Trophoblast cell (in vitro differentiated cells and primary cell): ENCODE measurements at regions not wholly inside any gene's neighbourhood (a gene's known extent, or its start where the extent isn't known, plus 50 kb on each side); places are given as distances from the start of the nearest gene placed in this dataset.

ENCODE experiments used
- DNase-seq, 2 donors: peaks; one replicate each; pipeline ENCODE4 v3.0.0-alpha.2; 2016
- H2AFZ ChIP-seq: 2 replicates; pipeline ENCODE4 v1.6.1; 2013; ENCODE audit warnings: low read length, moderate library complexity, mild to moderate bottlenecking; ENCODE audit not compliant: insufficient read depth, poor library complexity
- H2AK5ac ChIP-seq: 2 replicates; pipeline ENCODE4 v1.6.1; 2013; ENCODE audit warnings: mild to moderate bottlenecking, low read length
- H2BK120ac ChIP-seq: 2 replicates; pipeline ENCODE4 v1.6.1; 2013; ENCODE audit warnings: low read length, mild to moderate bottlenecking, moderate library complexity; ENCODE audit not compliant: insufficient read depth, poor library complexity
- H2BK12ac ChIP-seq: 2 replicates; pipeline ENCODE4 v1.6.1; 2013; ENCODE audit warnings: mild to moderate bottlenecking, low read length, moderate library complexity
- H2BK5ac ChIP-seq: 2 replicates; pipeline ENCODE4 v1.6.1; 2013; ENCODE audit warnings: low read length, low read depth, moderate library complexity, mild to moderate bottlenecking; ENCODE audit not compliant: poor library complexity
- H3K14ac ChIP-seq: 2 replicates; pipeline ENCODE4 v1.6.1; 2013; ENCODE audit warnings: mild to moderate bottlenecking, low read length
- H3K18ac ChIP-seq: 2 replicates; pipeline ENCODE4 v1.6.1; 2013; ENCODE audit warnings: mild to moderate bottlenecking, low read length
- H3K23ac ChIP-seq: 2 replicates; pipeline ENCODE4 v1.6.1; 2013; ENCODE audit warnings: low read length
- H3K27ac ChIP-seq: 2 replicates; pipeline ENCODE4 v1.5.1; 2013; ENCODE audit warnings: low read depth, mild to moderate bottlenecking, inconsistent platforms, low read length, moderate library complexity
- H3K27me3 ChIP-seq: 2 replicates; pipeline ENCODE4 v1.6.1; 2013; ENCODE audit warnings: inconsistent platforms, mild to moderate bottlenecking, low read length, moderate library complexity; ENCODE audit not compliant: insufficient read depth
- H3K36me3 ChIP-seq, 2 experiments: 1 replicate in 1 of 2; 2 replicates in 1 of 2; pipeline ENCODE4 v1.6.1; 2013; ENCODE audit warnings: low read length in 2 of 2, mild to moderate bottlenecking in 2 of 2, moderate library complexity in 1 of 2; ENCODE audit not compliant: insufficient read depth in 2 of 2, control insufficient read depth in 1 of 2
- H3K4ac ChIP-seq: 2 replicates; pipeline ENCODE4 v1.6.1; 2013; ENCODE audit warnings: low read depth, mild to moderate bottlenecking, low read length, moderate library complexity
- H3K4me1 ChIP-seq, 2 experiments: 1 replicate in 1 of 2; 2 replicates in 1 of 2; pipeline ENCODE4 v1.6.1; 2013; ENCODE audit warnings: low read length in 2 of 2, mild to moderate bottlenecking in 2 of 2, moderate library complexity in 1 of 2; ENCODE audit not compliant: insufficient read depth in 2 of 2, control insufficient read depth in 1 of 2
- H3K4me2 ChIP-seq: 2 replicates; pipeline ENCODE4 v1.6.1; 2013; ENCODE audit warnings: inconsistent platforms, mild to moderate bottlenecking, low read length, moderate library complexity
- H3K4me3 ChIP-seq: 2 replicates; pipeline ENCODE4 v1.5.1; 2013; ENCODE audit warnings: mild to moderate bottlenecking, low read depth, low read length, inconsistent platforms
- H3K79me1 ChIP-seq: one replicate; pipeline ENCODE4 v1.6.1; 2013; ENCODE audit warnings: low read length
- H3K79me2 ChIP-seq: 2 replicates; pipeline ENCODE4 v1.6.1; 2013; ENCODE audit warnings: low read length, mild to moderate bottlenecking; ENCODE audit not compliant: control insufficient read depth, insufficient read depth, poor library complexity
- H3K9ac ChIP-seq: 2 replicates; pipeline ENCODE4 v1.6.1; 2013; ENCODE audit warnings: mild to moderate bottlenecking, low read length
- H3K9me3 ChIP-seq: 2 replicates; pipeline ENCODE4 v1.6.1; 2013; ENCODE audit warnings: low read depth, mild to moderate bottlenecking, control low read depth, inconsistent platforms, low read length; ENCODE audit not compliant: insufficient read depth
- H4K12ac ChIP-seq: 2 replicates; pipeline ENCODE4 v1.6.1; 2013; ENCODE audit warnings: low read depth, mild to moderate bottlenecking, low read length, moderate library complexity
- H4K8ac ChIP-seq: 2 replicates; pipeline ENCODE4 v1.6.1; 2013; ENCODE audit warnings: low read depth, mild to moderate bottlenecking, low read length, moderate library complexity
- H4K91ac ChIP-seq: one replicate; pipeline ENCODE4 v1.6.1; 2013; ENCODE audit warnings: low read depth, mild to moderate bottlenecking, low read length, moderate library complexity
- WGBS: extraction: QIAGEN DNeasy Blood & Tissue Kit; methylation state at CpG from one replicate; pipeline ENCODE4 v1.1.7; 2013; ENCODE audit warnings: missing lambda C conversion rate; ENCODE audit not compliant: insufficient read length, insufficient coverage; ENCODE audit errors: extremely low coverage; 5-methylcytosine and 5-hydroxymethylcytosine counted together

- Histone ChIP-seq H4K91ac (no peak overlapping the region), H3K79me1 (no peaks in the 10 kb centered on the region)
Measured at GRCh38 chr13:84802073-84802472, 919.8 kb upstream of the SLITRK1 start.

GRCh38 chr13:84784443-84785153, 902.3 kb upstream of the SLITRK1 start:
- H4K91ac ChIP-seq = no peak overlapping the region
- H3K4me1 ChIP-seq = no peaks in the 10 kb centered on the region
- no peak overlapping the region for H3K4ac ChIP-seq
- no peak overlapping the region for H2BK12ac ChIP-seq
- no peak overlapping the region for H3K4me3 ChIP-seq
- H3K79me2 ChIP-seq = no peaks in the 10 kb centered on the region
- H2BK5ac ChIP-seq = no peak overlapping the region
- H3K79me1 ChIP-seq = no peaks in the 10 kb centered on the region
- no peak overlapping the region for H3K27ac ChIP-seq
- H3K36me3 ChIP-seq = no peaks in the 10 kb centered on the region
- no peak overlapping the region for H2BK120ac ChIP-seq
- DNase-seq = no peak
- H4K12ac ChIP-seq = no peak overlapping the region
- H4K8ac ChIP-seq = no peak overlapping the region
- H3K18ac ChIP-seq = no peak overlapping the region
- H3K14ac ChIP-seq = no peak overlapping the region
- no peaks in the 10 kb centered on the region for H3K9me3 ChIP-seq
- H3K4me2 ChIP-seq = no peak overlapping the region
- H2AFZ ChIP-seq = no peak overlapping the region
- no CpG with 5 or more reads among the region's 1 CpG for WGBS
- H3K9ac ChIP-seq = no peak overlapping the region
- no peak overlapping the region for H2AK5ac ChIP-seq
- H3K27me3 ChIP-seq = no peaks in the 10 kb centered on the region
- no peak overlapping the region for H3K23ac ChIP-seq

More at GRCh38 chr13:84802073-84802472, 919.8 kb upstream of the SLITRK1 start:
- Histone ChIP-seq H3K4me3 (no peak overlapping the region), H4K12ac (no peak overlapping the region), H3K9me3 (no peaks in the 10 kb centered on the region), H4K8ac (no peak overlapping the region), H3K79me2 (no peaks in the 10 kb centered on the region), H3K18ac (no peak overlapping the region), H3K14ac (no peak overlapping the region), H2AFZ (no peak overlapping the region), H3K27ac (no peak overlapping the region), H2BK120ac (no peak overlapping the region), H2AK5ac (no peak overlapping the region), H3K4ac (no peak overlapping the region), H3K36me3 (no peaks in the 10 kb centered on the region), H3K4me2 (no peak overlapping the region), H3K9ac (no peak overlapping the region), H3K4me1 (no peaks in the 10 kb centered on the region), H3K27me3 (no peaks in the 10 kb centered on the region), H2BK5ac (no peak overlapping the region), H3K23ac (no peak overlapping the region), H2BK12ac (no peak overlapping the region)
- DNase-seq = no peak

GRCh38 chr13:84777316-84777715, 895.0 kb upstream of the SLITRK1 start:
- Histone ChIP-seq H3K79me1 (no peaks in the 10 kb centered on the region), H2BK12ac (no peak overlapping the region), H3K27ac (no peak overlapping the region), H3K9ac (no peak overlapping the region), H2BK5ac (no peak overlapping the region), H3K4ac (no peak overlapping the region), H3K4me2 (no peak overlapping the region), H3K9me3 (no peaks in the 10 kb centered on the region), H2BK120ac (no peak overlapping the region), H3K79me2 (no peaks in the 10 kb centered on the region), H4K8ac (no peak overlapping the region), H2AK5ac (no peak overlapping the region), H3K18ac (no peak overlapping the region), H3K27me3 (no peaks in the 10 kb centered on the region), H3K36me3 (no peaks in the 10 kb centered on the region), H4K12ac (no peak overlapping the region), H3K23ac (no peak overlapping the region), H2AFZ (no peak overlapping the region), H4K91ac (no peak overlapping the region), H3K4me3 (no peak overlapping the region), H3K4me1 (no peaks in the 10 kb centered on the region), H3K14ac (no peak overlapping the region)
- DNase-seq = no peak
- WGBS = no CpG with 5 or more reads among the region's 4 CpGs

GRCh38 chr13:84776593-84776992, 894.3 kb upstream of the SLITRK1 start:
- Histone ChIP-seq H3K79me2 (no peaks in the 10 kb centered on the region), H3K79me1 (no peaks in the 10 kb centered on the region)
- DNase-seq = no peak

More at GRCh38 chr13:84776593-84776992, 894.3 kb upstream of the SLITRK1 start:
- H3K4ac ChIP-seq = no peak overlapping the region
- H3K9ac ChIP-seq = no peak overlapping the region
- H3K36me3 ChIP-seq = no peaks in the 10 kb centered on the region
- H3K14ac ChIP-seq = no peak overlapping the region
- no peaks in the 10 kb centered on the region for H3K27me3 ChIP-seq
- H2BK120ac ChIP-seq = no peak overlapping the region
- no peak overlapping the region for H4K8ac ChIP-seq
- no peak overlapping the region for H4K12ac ChIP-seq
- H2AK5ac ChIP-seq = no peak overlapping the region
- H3K18ac ChIP-seq = no peak overlapping the region
- no peak overlapping the region for H2BK12ac ChIP-seq
- H3K27ac ChIP-seq = no peak overlapping the region
- H3K9me3 ChIP-seq = no peaks in the 10 kb centered on the region
- no peak overlapping the region for H3K23ac ChIP-seq
- no peak overlapping the region for H3K4me2 ChIP-seq
- no peak overlapping the region for H3K4me3 ChIP-seq
- WGBS = no CpG with 5 or more reads among the region's 2 CpGs
- no peak overlapping the region for H2AFZ ChIP-seq
- H4K91ac ChIP-seq = no peak overlapping the region
- no peak overlapping the region for H2BK5ac ChIP-seq
- no peaks in the 10 kb centered on the region for H3K4me1 ChIP-seq
